Breast epithelium (tissue), 4 donors: ENCODE measurements at regions not wholly inside any gene's neighbourhood (a gene's known extent, or its start where the extent isn't known, plus 50 kb on each side); places are given as distances from the start of the nearest gene placed in this dataset.

Experiments used
- DNase-seq, 2 donors: peaks; one replicate each; pipeline ENCODE4 v3.0.0-alpha.2; 2019; ENCODE audit warnings: low spot score in 2 of 2
- H3K27ac ChIP-seq, 2 donors: fragments of 200-600 bp; sonication (generic) in 1 of 2; one replicate each; pipeline ENCODE4 v1.5.1; 2016 to 2019; ENCODE audit warnings: mild to moderate bottlenecking in 1 of 2
- H3K27me3 ChIP-seq, 2 donors: fragments of 200-600 bp; sonication (generic) in 1 of 2; one replicate each; pipeline versions ENCODE4 v1.5.1 to v1.6.0; 2017 to 2019; ENCODE audit warnings: control low read depth in 1 of 2, mild to moderate bottlenecking in 1 of 2
- H3K36me3 ChIP-seq: fragments of 200-600 bp; one replicate; pipeline ENCODE4 v1.5.1; 2019
- H3K4me1 ChIP-seq, 2 donors: fragments of 200-600 bp; sonication (generic); one replicate each; pipeline ENCODE4 v1.5.1; 2016 to 2019; ENCODE audit warnings: control low read depth in 1 of 2
- H3K4me3 ChIP-seq, 3 donors: fragments of 200-600 bp; sonication (generic); 1 replicate in 2 of 3; 2 replicates in 1 of 3; pipeline ENCODE4 v1.5.1; 2016 to 2019; ENCODE audit warnings: mild to moderate bottlenecking in 3 of 3, moderate library complexity in 2 of 3
- H3K9me3 ChIP-seq, 2 donors: fragments of 200-600 bp; sonication (generic) in 1 of 2; one replicate each; pipeline ENCODE4 v1.5.1; 2016 to 2019; ENCODE audit warnings: control low read depth in 1 of 2
- POLR2A ChIP-seq: fragments of 450-650 bp; IDR thresholded peaks from one replicate; pipeline ENCODE4 v1.6.1; 2016; ENCODE audit warnings: antibody characterized with exemption, mild to moderate bottlenecking, moderate library complexity
- POLR2AphosphoS5 ChIP-seq, 3 donors: sonication (generic); formaldehyde crosslinking; IDR thresholded peaks; one replicate each; pipeline ENCODE4 v1.6.1; 2017; ENCODE audit warnings: antibody characterized with exemption in 3 of 3
- intact Hi-C: fragments of 100-400 bp; cut with DNase I; formaldehyde crosslinking; loops from one replicate; pipeline ENCODE4 v1.15.1; 2023; ENCODE audit warnings: low total_unique reads
- TF ChIP-seq, protein P1 (sequence below), 3 donors: fragments of 450-650 bp; IDR thresholded peaks; one replicate each; pipeline ENCODE4 v1.5.1; 2016 to 2017; ENCODE audit warnings: antibody characterized with exemption in 3 of 3, mild to moderate bottlenecking in 3 of 3, moderate library complexity in 3 of 3

DNA sequence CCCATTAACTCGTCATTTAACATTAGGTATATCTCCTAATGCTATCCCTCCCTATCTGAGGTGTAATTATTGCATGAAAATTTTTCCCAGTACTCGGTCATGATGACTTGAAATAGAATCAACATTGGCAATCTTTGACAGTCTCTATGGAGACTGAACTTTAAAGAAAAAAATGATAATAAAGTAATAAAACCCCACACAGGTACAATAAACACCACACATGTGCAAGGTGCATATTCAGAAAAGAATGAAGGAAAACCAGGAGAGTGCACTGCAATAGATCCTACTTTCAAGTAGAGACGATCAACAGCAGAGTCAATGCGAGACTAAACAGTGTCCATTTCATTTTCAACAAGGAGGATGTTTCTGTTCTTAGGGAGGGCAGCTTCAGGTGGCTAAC lies 1253.8 kb upstream of the TMEM132C start:
- no peak overlapping the region for H3K4me3 ChIP-seq
- no peak overlapping the region for H3K27ac ChIP-seq
- H3K9me3 ChIP-seq, result no peaks in the 10 kb centered on the region
- no peak for DNase-seq
- TF ChIP-seq POLR2A (no peak), POLR2AphosphoS5 (IDR thresholded peaks at IDR 0.05) (no peak)
- TF ChIP-seq, protein P1, sequence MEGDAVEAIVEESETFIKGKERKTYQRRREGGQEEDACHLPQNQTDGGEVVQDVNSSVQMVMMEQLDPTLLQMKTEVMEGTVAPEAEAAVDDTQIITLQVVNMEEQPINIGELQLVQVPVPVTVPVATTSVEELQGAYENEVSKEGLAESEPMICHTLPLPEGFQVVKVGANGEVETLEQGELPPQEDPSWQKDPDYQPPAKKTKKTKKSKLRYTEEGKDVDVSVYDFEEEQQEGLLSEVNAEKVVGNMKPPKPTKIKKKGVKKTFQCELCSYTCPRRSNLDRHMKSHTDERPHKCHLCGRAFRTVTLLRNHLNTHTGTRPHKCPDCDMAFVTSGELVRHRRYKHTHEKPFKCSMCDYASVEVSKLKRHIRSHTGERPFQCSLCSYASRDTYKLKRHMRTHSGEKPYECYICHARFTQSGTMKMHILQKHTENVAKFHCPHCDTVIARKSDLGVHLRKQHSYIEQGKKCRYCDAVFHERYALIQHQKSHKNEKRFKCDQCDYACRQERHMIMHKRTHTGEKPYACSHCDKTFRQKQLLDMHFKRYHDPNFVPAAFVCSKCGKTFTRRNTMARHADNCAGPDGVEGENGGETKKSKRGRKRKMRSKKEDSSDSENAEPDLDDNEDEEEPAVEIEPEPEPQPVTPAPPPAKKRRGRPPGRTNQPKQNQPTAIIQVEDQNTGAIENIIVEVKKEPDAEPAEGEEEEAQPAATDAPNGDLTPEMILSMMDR (IDR thresholded peaks at IDR 0.05), result no peak
- intact Hi-C loops, result no loop called here
- peaks cover 0 to 6% of the 10 kb centered on the region in 2 donors for H3K27me3 ChIP-seq
- no peaks in the 10 kb centered on the region for H3K36me3 ChIP-seq
- no peaks in the 10 kb centered on the region for H3K4me1 ChIP-seq

DNA sequence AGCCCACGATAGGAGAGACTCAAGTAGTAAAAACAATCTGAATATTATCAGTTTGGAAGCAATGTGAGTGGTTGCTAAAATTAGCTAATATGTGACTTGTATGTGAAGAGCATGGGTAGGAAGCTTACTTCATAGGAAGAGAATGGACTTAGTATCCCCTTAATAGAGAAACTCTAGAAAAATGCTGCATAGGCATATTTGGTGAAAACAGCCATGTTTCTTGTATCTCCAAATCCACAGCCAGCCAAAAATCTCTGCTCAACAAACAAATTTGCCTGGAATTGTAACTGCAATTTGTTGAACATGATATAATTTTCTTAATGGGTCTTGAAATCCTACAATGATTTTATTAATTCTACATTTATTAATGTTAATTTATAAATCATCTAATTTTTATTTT lies 1252.9 kb upstream of the TMEM132C start:
- Histone ChIP-seq H3K27ac (no peak overlapping the region), H3K36me3 (no peaks in the 10 kb centered on the region), H3K4me3 (no peak overlapping the region), H3K4me1 (no peaks in the 10 kb centered on the region), H3K9me3 (no peaks in the 10 kb centered on the region), H3K27me3 (peaks cover 0 to 6% of the 10 kb centered on the region in 2 donors)
- intact Hi-C loops, result no loop called here
- TF ChIP-seq POLR2AphosphoS5 (IDR thresholded peaks at IDR 0.05) (no peak), POLR2A (no peak)
- TF ChIP-seq, protein P1 (IDR thresholded peaks at IDR 0.05), result no peak
- DNase-seq, result no peak

DNA sequence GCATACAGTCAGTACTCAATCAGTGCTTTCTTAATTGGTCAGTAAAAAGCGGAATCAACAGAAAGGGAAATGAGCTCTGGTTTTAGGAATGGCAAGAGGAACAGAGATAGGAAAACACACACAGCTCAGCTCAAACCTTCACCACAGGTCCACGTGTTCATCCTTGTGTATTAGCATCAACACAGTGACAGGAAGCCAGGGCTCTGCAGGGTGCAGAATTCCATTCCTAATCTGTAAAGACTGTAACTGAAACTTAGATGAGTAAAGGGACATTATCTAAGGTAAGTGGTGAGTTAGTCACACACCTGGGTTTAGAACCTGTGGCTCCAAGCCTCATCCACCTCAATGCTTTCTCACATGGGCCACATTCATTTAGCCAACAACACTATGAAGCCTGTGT lies 1242.2 kb upstream of the TMEM132C start:
- intact Hi-C loops, result no loop called here
- Histone ChIP-seq H3K27me3 (no peaks in the 10 kb centered on the region), H3K9me3 (no peaks in the 10 kb centered on the region)

GRCh38 chr12:127025545-127025944 lies 1241.4 kb upstream of the TMEM132C start:
- intact Hi-C loops, result no loop called here
- Histone ChIP-seq H3K27ac (no peak overlapping the region), H3K9me3 (no peaks in the 10 kb centered on the region), H3K27me3 (no peaks in the 10 kb centered on the region), H3K36me3 (no peaks in the 10 kb centered on the region), H3K4me1 (no peaks in the 10 kb centered on the region), H3K4me3 (no peak overlapping the region)
- DNase-seq, result no peak
- TF ChIP-seq, protein P1 (IDR thresholded peaks at IDR 0.05), result no peak
- no peak for TF ChIP-seq POLR2AphosphoS5 (IDR thresholded peaks at IDR 0.05)
- no peak for TF ChIP-seq POLR2A

More for the DNA sequence above, 1242.2 kb upstream of the TMEM132C start:
- H3K4me1 ChIP-seq, result no peaks in the 10 kb centered on the region
- DNase-seq, result no peak
- no peak overlapping the region for H3K4me3 ChIP-seq
- no peaks in the 10 kb centered on the region for H3K36me3 ChIP-seq
- H3K27ac ChIP-seq, result no peak overlapping the region
- TF ChIP-seq POLR2AphosphoS5 (IDR thresholded peaks at IDR 0.05) (no peak), POLR2A (no peak)
- TF ChIP-seq, protein P1 (IDR thresholded peaks at IDR 0.05), result no peak

- no peaks in the 10 kb centered on the region for H3K4me1 ChIP-seq
- intact Hi-C loops, result no loop called here
- TF ChIP-seq POLR2A (no peak), POLR2AphosphoS5 (IDR thresholded peaks at IDR 0.05) (no peak)
- TF ChIP-seq, protein P1 (IDR thresholded peaks at IDR 0.05), result no peak
- no peaks in the 10 kb centered on the region for H3K36me3 ChIP-seq
- DNase-seq, result no peak
- H3K27ac ChIP-seq, result no peak overlapping the region
- no peaks in the 10 kb centered on the region for H3K9me3 ChIP-seq
- H3K27me3 ChIP-seq, result no peaks in the 10 kb centered on the region
- H3K4me3 ChIP-seq, result no peak overlapping the region
Observed at GRCh38 chr12:127035011-127035879, 1231.7 kb upstream of the TMEM132C start.
